Epithelial cell of esophagus (primary cell): ENCODE measurements at regions not wholly inside any gene's neighbourhood (a gene's known extent, or its start where the extent isn't known, plus 50 kb on each side); places are given as distances from the start of the nearest gene placed in this dataset.
"Not testable (repeated sequence)": the region's sequence is repeated elsewhere in the genome, so short reads cannot be mapped to it uniquely, and the experiment has no call there.

ENCODE experiments used
- DNase-seq: peaks from one replicate; pipeline ENCODE4 v3.0.0; 2010; ENCODE audit warnings: low read depth
- H3K4me3 ChIP-seq: 2 replicates; pipeline ENCODE4 v1.5.1; 2011; ENCODE audit warnings: mild to moderate bottlenecking, low read length, control low read depth
- CTCF ChIP-seq: IDR thresholded peaks from 2 replicates; pipeline ENCODE4 v1.5.1; 2011; ENCODE audit warnings: low read depth, mild to moderate bottlenecking, low read length, control low read depth, inconsistent platforms; ENCODE audit not compliant: insufficient read depth; ENCODE audit errors: missing control alignments

GRCh38 chr1:182315167-182315556, 76.4 kb downstream of the GLUL start:
- no peak for TF ChIP-seq CTCF
- DNase-seq: no peak
- H3K4me3 ChIP-seq: no peak overlapping the region

GRCh38 chr1:182309631-182310351, 81.8 kb downstream of the GLUL start:
- peak; percentile 5 for DNase-seq
- no peak for TF ChIP-seq CTCF
- H3K4me3 ChIP-seq: no peak overlapping the region

- no peak overlapping the region for H3K4me3 ChIP-seq
- TF ChIP-seq CTCF: no peak
- DNase-seq: no peak
Observed at GRCh38 chr1:182308826-182309225, 82.8 kb downstream of the GLUL start.

GRCh38 chr1:182307486-182307885, 84.1 kb downstream of the GLUL start:
- H3K4me3 ChIP-seq, DNase-seq: not testable (repeated sequence)

GRCh38 chr1:182305861-182306260, 85.7 kb downstream of the GLUL start:
- TF ChIP-seq CTCF: no peak
- H3K4me3 ChIP-seq: no peak overlapping the region
- DNase-seq: no peak

GRCh38 chr1:182304627-182305026, 87.0 kb downstream of the GLUL start:
- DNase-seq: no peak
- H3K4me3 ChIP-seq: no peak overlapping the region
- no peak for TF ChIP-seq CTCF

GRCh38 chr1:182304218-182304617, 87.4 kb downstream of the GLUL start:
- H3K4me3 ChIP-seq: no peak overlapping the region
- DNase-seq: no peak
- no peak for TF ChIP-seq CTCF
